ENCODE measurements at regions not wholly inside any gene's neighbourhood (a gene's known extent, or its start where the extent isn't known, plus 50 kb on each side); places are given as distances from the start of the nearest gene placed in this dataset.

DNA sequence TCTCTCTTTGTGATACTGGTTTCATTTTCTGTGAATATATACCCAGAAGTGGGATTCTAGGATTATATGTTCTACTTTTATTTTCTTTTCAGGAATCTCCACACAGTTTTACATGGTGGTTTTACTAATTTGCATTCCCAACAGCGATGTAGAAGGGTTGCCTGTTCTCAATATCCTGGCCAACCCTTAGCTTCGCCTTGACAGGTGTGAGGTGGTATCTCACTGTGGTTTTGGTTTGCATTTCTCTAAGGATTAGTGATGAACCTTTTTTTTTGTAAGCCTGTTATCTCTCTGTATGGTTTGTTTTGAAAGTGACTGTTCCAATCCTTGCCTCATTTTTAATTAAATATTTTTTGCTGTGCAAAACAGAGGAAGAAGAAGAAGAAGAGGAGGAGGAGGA, 937.7 kb downstream of the CDH8 start:
- TF ChIP-seq, protein P1, sequence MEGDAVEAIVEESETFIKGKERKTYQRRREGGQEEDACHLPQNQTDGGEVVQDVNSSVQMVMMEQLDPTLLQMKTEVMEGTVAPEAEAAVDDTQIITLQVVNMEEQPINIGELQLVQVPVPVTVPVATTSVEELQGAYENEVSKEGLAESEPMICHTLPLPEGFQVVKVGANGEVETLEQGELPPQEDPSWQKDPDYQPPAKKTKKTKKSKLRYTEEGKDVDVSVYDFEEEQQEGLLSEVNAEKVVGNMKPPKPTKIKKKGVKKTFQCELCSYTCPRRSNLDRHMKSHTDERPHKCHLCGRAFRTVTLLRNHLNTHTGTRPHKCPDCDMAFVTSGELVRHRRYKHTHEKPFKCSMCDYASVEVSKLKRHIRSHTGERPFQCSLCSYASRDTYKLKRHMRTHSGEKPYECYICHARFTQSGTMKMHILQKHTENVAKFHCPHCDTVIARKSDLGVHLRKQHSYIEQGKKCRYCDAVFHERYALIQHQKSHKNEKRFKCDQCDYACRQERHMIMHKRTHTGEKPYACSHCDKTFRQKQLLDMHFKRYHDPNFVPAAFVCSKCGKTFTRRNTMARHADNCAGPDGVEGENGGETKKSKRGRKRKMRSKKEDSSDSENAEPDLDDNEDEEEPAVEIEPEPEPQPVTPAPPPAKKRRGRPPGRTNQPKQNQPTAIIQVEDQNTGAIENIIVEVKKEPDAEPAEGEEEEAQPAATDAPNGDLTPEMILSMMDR (IDR thresholded peaks at IDR 0.05; ENCODE audit: low read length) = no peak
- TF ChIP-seq EZH2phosphoT487 (IDR thresholded peaks at IDR 0.05; ENCODE audit: low read length) = no peak
